Activated CD8-positive, alpha-beta memory T cell treated with anti-CD3 and anti-CD28 coated beads, Interleukin-2, amount 10 ng/mL, durations not matched to agents 7 days and 5 days (primary cell): ENCODE measurements at regions not wholly inside any gene's neighbourhood (a gene's known extent, or its start where the extent isn't known, plus 50 kb on each side); places are given as distances from the start of the nearest gene placed in this dataset.

Experiments
- ATAC-seq: fragments of 150-1000 bp; cut with Tn5 transposase; one replicate; pipeline ENCODE4 v1.10.0; 2021; ENCODE audit warnings: moderate library complexity
- CTCF ChIA-PET: fragments of 350-600 bp; sonication (Branson Sonifier 250); formaldehyde crosslinking; loops from one replicate; lab custom pipeline; 2021; ENCODE audit warnings: antibody characterized with exemption; lab: Charles Lee
- DNase-seq: peaks from one replicate; pipeline ENCODE4 v3.0.0-alpha.2; 2020
- H3K27ac Mint-ChIP-seq: one replicate; pipeline ENCODE4 v1.8.0; 2021; ENCODE audit warnings: mild to moderate bottlenecking, mixed read lengths
- H3K27me3 Mint-ChIP-seq: one replicate; pipeline ENCODE4 v1.8.0; 2021; ENCODE audit warnings: mixed read lengths
- H3K36me3 Mint-ChIP-seq: one replicate; pipeline ENCODE4 v1.8.0; 2021; ENCODE audit warnings: mild to moderate bottlenecking, mixed read lengths
- H3K4me1 Mint-ChIP-seq: one replicate; pipeline ENCODE4 v1.8.0; 2021; ENCODE audit warnings: mixed read lengths
- H3K4me3 Mint-ChIP-seq: one replicate; pipeline ENCODE4 v1.8.0; 2021; ENCODE audit warnings: mild to moderate bottlenecking, moderate library complexity, mixed read lengths
- H3K9me3 Mint-ChIP-seq: one replicate; pipeline ENCODE4 v1.8.0; 2022; ENCODE audit warnings: low read depth, mixed read lengths

- Mint-ChIP-seq H3K27ac (no peak overlapping the region), H3K9me3 (no peaks in the 10 kb centered on the region), H3K27me3 (peaks cover 18% of the 10 kb centered on the region), H3K4me1 (peaks cover 6% of the 10 kb centered on the region), H3K4me3 (no peak overlapping the region), H3K36me3 (no peaks in the 10 kb centered on the region)
- DNase-seq = no peak
- CTCF ChIA-PET = no interaction called here
- no peak for ATAC-seq
These were observed 112.8 kb upstream of the MAP4K3 start for GRCh38 chr2:39549718-39550464.

DNA sequence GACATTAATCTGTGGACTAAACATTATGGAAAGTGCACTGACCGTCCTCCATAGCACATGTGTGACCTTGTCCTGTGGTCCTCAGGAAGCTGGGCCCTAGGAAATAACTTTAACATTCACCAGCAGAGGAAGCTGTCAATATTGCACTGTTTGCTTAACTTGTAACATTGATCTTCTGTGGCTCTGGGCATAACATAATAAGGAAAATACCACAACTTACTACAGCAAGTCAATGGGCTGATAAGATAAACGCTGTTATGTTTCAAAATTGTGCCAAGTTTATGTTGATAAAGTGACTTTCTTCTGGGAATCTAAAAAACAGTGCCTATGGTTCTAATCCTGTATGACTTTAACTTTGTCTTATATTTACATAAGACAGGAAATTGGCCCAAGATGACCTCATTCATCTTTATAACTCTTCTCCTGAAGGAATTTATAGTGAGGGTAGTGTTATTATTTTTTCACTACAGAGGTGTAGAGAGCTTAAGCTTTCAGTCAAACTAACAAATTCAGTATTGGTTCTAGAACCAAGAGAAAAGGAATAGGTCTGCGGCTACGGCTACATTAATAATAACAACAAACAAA is 113.7 kb upstream of the MAP4K3 start:
- H3K27me3 Mint-ChIP-seq = peaks cover 15% of the 10 kb centered on the region
- ATAC-seq = no peak
- no peak overlapping the region for H3K4me3 Mint-ChIP-seq
- peaks cover 5% of the 10 kb centered on the region for H3K4me1 Mint-ChIP-seq
- H3K9me3 Mint-ChIP-seq = no peaks in the 10 kb centered on the region
- no peak overlapping the region for H3K27ac Mint-ChIP-seq
- no peaks in the 10 kb centered on the region for H3K36me3 Mint-ChIP-seq
- CTCF ChIA-PET = no interaction called here
- DNase-seq = no peak

- Mint-ChIP-seq H3K9me3 (peaks cover 13% of the 10 kb centered on the region), H3K4me3 (no peak overlapping the region), H3K27me3 (peaks cover 3% of the 10 kb centered on the region), H3K27ac (no peak overlapping the region), H3K36me3 (peaks cover 4% of the 10 kb centered on the region), H3K4me1 (no peaks in the 10 kb centered on the region)
- DNase-seq (no peak), ATAC-seq (no peak)
- CTCF ChIA-PET = no interaction called here
These were observed 106.8 kb upstream of the TMEM178A start for GRCh38 chr2:39558906-39559305.

DNA sequence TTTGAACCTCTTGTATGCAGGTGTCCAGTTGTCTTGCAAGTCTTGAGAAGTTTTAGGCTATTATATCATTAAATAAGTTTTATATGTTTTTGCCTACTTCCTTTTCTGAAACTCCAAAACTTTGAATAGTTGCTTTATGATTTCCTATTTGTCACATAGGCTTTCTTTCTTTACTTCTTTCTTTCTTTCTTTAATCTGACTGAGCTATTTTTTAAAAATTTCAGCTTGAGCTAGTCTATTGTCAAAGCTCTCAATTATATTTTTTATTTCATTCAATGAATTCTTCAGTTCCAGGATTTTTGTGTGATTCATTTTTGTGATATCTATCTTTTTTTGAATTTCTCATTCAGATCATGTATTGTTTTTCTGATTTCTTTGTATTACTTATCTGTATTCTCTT is 102.1 kb upstream of the TMEM178A start:
- H3K36me3 Mint-ChIP-seq = peaks cover 4% of the 10 kb centered on the region
- no peaks in the 10 kb centered on the region for H3K4me1 Mint-ChIP-seq
- CTCF ChIA-PET = no interaction called here
- H3K27me3 Mint-ChIP-seq = peaks cover 3% of the 10 kb centered on the region
- DNase-seq = no peak
- H3K27ac Mint-ChIP-seq = no peak overlapping the region
- peaks cover 16% of the 10 kb centered on the region for H3K9me3 Mint-ChIP-seq
- no peak overlapping the region for H3K4me3 Mint-ChIP-seq
- no peak for ATAC-seq

GRCh38 chr2:39567507-39567906 is 98.2 kb upstream of the TMEM178A start:
- CTCF ChIA-PET = no interaction called here

GRCh38 chr2:39568116-39568515 is 97.6 kb upstream of the TMEM178A start:
- no peaks in the 10 kb centered on the region for H3K4me1 Mint-ChIP-seq
- CTCF ChIA-PET = no interaction called here
- no peaks in the 10 kb centered on the region for H3K27me3 Mint-ChIP-seq
- DNase-seq (no peak), ATAC-seq (no peak)
- H3K9me3 Mint-ChIP-seq = peaks cover 8% of the 10 kb centered on the region
- H3K4me3 Mint-ChIP-seq = no peak overlapping the region
- H3K27ac Mint-ChIP-seq = no peak overlapping the region
- peaks cover 2% of the 10 kb centered on the region for H3K36me3 Mint-ChIP-seq

More at GRCh38 chr2:39567507-39567906, 98.2 kb upstream of the TMEM178A start:
- Mint-ChIP-seq H3K36me3 (peaks cover 4% of the 10 kb centered on the region), H3K9me3 (peaks cover 14% of the 10 kb centered on the region), H3K27ac (no peak overlapping the region), H3K4me3 (no peak overlapping the region), H3K27me3 (no peaks in the 10 kb centered on the region), H3K4me1 (no peaks in the 10 kb centered on the region)
- no peak for ATAC-seq
- no peak for DNase-seq

DNA sequence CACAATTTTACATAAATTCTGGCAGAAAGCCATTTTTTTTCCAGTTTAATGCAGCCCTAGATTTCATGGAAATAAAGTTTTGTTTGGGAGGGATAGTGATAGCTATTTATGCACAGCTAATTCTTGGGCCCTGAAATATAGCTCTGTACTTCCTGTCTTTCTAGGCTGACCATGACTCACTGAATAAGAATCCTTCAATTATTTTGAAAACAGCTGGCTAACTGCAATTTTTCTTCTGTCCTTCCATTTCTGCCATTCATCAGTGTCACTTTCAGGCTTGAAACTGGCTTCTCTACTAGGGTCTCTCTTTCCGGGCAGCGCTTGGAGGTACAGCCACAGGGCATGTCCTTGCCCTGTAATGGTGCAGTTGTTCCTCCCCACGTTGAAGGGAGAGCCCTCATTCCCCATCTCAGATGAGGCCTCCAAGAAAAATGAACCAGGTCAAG is 97.1 kb upstream of the TMEM178A start:
- CTCF ChIA-PET = no interaction called here
- Mint-ChIP-seq H3K4me1 (no peaks in the 10 kb centered on the region), H3K36me3 (no peaks in the 10 kb centered on the region), H3K27me3 (no peaks in the 10 kb centered on the region), H3K9me3 (peaks cover 5% of the 10 kb centered on the region), H3K4me3 (no peak overlapping the region), H3K27ac (no peak overlapping the region)
- ATAC-seq = no peak
- no peak for DNase-seq

- H3K4me1 Mint-ChIP-seq = no peaks in the 10 kb centered on the region
- CTCF ChIA-PET = no interaction called here
- ATAC-seq = no peak
- H3K27ac Mint-ChIP-seq = no peak overlapping the region
- H3K36me3 Mint-ChIP-seq = no peaks in the 10 kb centered on the region
- no peaks in the 10 kb centered on the region for H3K9me3 Mint-ChIP-seq
- no peak overlapping the region for H3K4me3 Mint-ChIP-seq
- no peak for DNase-seq
- no peaks in the 10 kb centered on the region for H3K27me3 Mint-ChIP-seq
These were observed 95.6 kb upstream of the TMEM178A start for GRCh38 chr2:39570130-39570555.

GRCh38 chr2:39570614-39571013 is 95.1 kb upstream of the TMEM178A start:
- Mint-ChIP-seq H3K4me3 (no peak overlapping the region), H3K27ac (no peak overlapping the region), H3K9me3 (no peaks in the 10 kb centered on the region), H3K27me3 (no peaks in the 10 kb centered on the region), H3K4me1 (no peaks in the 10 kb centered on the region), H3K36me3 (no peaks in the 10 kb centered on the region)
- CTCF ChIA-PET = no interaction called here
- no peak for ATAC-seq
- DNase-seq = no peak

GRCh38 chr2:39571111-39571731 is 94.5 kb upstream of the TMEM178A start:
- no peak for DNase-seq
- Mint-ChIP-seq H3K4me3 (no peak overlapping the region), H3K9me3 (no peaks in the 10 kb centered on the region), H3K27ac (no peak overlapping the region), H3K27me3 (no peaks in the 10 kb centered on the region), H3K36me3 (no peaks in the 10 kb centered on the region), H3K4me1 (no peaks in the 10 kb centered on the region)
- ATAC-seq = no peak
- CTCF ChIA-PET = no interaction called here

DNA sequence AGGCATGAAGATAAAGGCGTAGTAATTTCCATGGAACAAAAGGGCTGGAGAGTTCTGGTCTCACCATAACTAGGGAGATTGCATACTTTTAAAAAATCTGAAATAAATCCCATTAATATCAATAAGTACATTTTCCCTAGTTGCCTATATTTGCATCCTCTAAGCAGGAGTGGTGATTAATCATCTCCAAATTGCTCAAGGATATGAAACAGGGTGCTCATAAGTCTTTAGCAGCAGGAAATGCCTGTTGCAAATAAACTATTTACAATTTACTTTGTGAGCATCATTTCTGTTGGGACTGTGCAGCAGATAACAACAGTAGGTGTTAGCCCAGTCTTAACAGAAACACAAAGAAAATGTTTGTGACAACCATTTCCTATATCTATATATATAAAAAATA is 92.4 kb upstream of the TMEM178A start:
- CTCF ChIA-PET = no interaction called here
- Mint-ChIP-seq H3K4me3 (no peak overlapping the region), H3K36me3 (no peaks in the 10 kb centered on the region), H3K9me3 (no peaks in the 10 kb centered on the region), H3K27ac (no peak overlapping the region), H3K4me1 (no peaks in the 10 kb centered on the region), H3K27me3 (peaks cover 3% of the 10 kb centered on the region)
- DNase-seq (no peak), ATAC-seq (no peak)

DNA sequence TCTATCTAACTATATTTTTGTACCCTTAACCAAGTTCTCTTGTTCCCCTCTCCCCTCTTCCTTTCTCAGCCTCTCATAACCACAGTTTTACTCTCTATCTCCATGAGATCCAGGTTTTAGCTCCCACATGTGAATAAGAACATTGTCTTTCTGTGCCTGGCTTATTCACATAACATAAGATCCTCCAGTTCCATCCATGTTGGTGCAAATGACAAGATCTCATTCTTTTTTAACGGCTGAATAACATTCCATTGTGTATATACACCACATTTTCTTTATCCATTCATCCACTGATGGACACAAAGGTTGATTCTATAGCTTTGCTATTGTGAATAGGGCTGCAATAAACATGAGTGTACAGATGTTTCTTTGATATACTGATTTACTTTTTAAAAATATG is 83.9 kb upstream of the TMEM178A start:
- H3K4me3 Mint-ChIP-seq = no peak overlapping the region
- H3K4me1 Mint-ChIP-seq = no peaks in the 10 kb centered on the region
- H3K27ac Mint-ChIP-seq = no peak overlapping the region

DNA sequence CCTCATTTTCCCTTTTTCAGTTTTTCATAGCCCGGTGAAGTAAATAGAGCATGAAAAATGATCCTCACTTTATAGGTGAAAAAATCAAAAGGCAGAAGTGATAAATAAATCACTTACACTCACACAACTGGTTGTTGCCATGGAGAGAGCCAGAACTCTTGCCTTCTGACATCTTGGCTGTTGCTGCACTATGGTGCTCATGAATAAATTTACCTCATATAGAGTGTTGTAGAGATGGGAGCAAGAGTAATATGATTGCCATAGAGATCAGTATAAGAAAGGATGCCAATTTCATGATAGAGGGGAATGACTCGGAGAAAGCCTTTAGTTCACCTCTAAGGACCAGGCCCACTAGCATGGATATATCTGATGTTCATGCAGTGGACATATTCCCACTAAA is 82.5 kb upstream of the TMEM178A start:
- no peaks in the 10 kb centered on the region for H3K36me3 Mint-ChIP-seq
- no peak for ATAC-seq
- no peaks in the 10 kb centered on the region for H3K27me3 Mint-ChIP-seq

More for the DNA sequence above, 83.9 kb upstream of the TMEM178A start:
- no peak for ATAC-seq
- no peaks in the 10 kb centered on the region for H3K36me3 Mint-ChIP-seq
- peaks cover 3% of the 10 kb centered on the region for H3K27me3 Mint-ChIP-seq
- H3K9me3 Mint-ChIP-seq = peaks cover 4% of the 10 kb centered on the region
- DNase-seq = no peak
- CTCF ChIA-PET = no interaction called here

DNA sequence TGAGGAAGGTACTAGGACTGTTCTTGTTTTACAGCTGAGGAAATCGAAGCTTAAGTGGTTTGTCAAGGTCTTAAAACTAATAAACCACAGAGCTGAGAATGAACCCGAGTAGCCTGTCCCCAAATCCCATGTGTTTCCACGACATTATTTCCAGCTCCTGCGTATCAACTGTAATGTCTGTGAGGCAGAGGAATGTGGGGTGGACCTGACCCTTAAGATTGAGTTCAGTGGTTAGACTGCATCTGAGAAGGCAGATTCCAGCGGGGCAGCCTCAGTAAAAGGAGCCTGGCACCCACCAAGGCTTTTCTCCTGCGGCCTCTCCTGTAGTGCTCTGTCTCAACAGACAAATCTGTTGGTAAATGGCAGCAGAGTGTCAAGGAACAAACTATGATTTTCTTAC is 81.9 kb upstream of the TMEM178A start:
- ATAC-seq (no peak), DNase-seq (no peak)
- no peaks in the 10 kb centered on the region for H3K27me3 Mint-ChIP-seq
- no peaks in the 10 kb centered on the region for H3K4me1 Mint-ChIP-seq
- H3K4me3 Mint-ChIP-seq = no peak overlapping the region
- H3K36me3 Mint-ChIP-seq = no peaks in the 10 kb centered on the region
- peaks cover 4% of the 10 kb centered on the region for H3K9me3 Mint-ChIP-seq
- no peak overlapping the region for H3K27ac Mint-ChIP-seq
- CTCF ChIA-PET = no interaction called here

More for the DNA sequence above, 82.5 kb upstream of the TMEM178A start:
- no peak for DNase-seq
- H3K9me3 Mint-ChIP-seq = peaks cover 4% of the 10 kb centered on the region
- CTCF ChIA-PET = no interaction called here
- no peaks in the 10 kb centered on the region for H3K4me1 Mint-ChIP-seq
- no peak overlapping the region for H3K27ac Mint-ChIP-seq
- H3K4me3 Mint-ChIP-seq = no peak overlapping the region
